ENCODE measurements at regions not wholly inside any gene's neighbourhood (a gene's known extent, or its start where the extent isn't known, plus 50 kb on each side); places are given as distances from the start of the nearest gene placed in this dataset.

GRCh38 chrX:39720945-39721344 lies 376.8 kb downstream of the BCOR start:
- no peak for FAIRE-seq
- no peak for DNase-seq (ENCODE audit: insufficient read length, low spot score)
- TF ChIP-seq POLR2A (IDR thresholded peaks at IDR 0.05; ENCODE audit: low read depth, low read length): no peak

- DNase-seq (ENCODE audit: insufficient read length, low spot score) (no peak), FAIRE-seq (no peak)
- no peak for TF ChIP-seq POLR2A (IDR thresholded peaks at IDR 0.05; ENCODE audit: low read depth, low read length)
These were observed 376.0 kb downstream of the BCOR start for GRCh38 chrX:39721566-39722279.

- DNase-seq (ENCODE audit: insufficient read length, low spot score) (no peak), FAIRE-seq (no peak)
These were observed 373.2 kb downstream of the BCOR start for GRCh38 chrX:39724544-39724943.

GRCh38 chrX:39725114-39725513 lies 372.6 kb downstream of the BCOR start:
- no peak for DNase-seq (ENCODE audit: insufficient read length, low spot score)
- FAIRE-seq: no peak

More at GRCh38 chrX:39724544-39724943, 373.2 kb downstream of the BCOR start:
- TF ChIP-seq POLR2A (IDR thresholded peaks at IDR 0.05; ENCODE audit: low read depth, low read length): no peak

GRCh38 chrX:39725928-39726619 lies 371.7 kb downstream of the BCOR start:
- DNase-seq (ENCODE audit: insufficient read length, low spot score) (no peak), FAIRE-seq (no peak)
- no peak for TF ChIP-seq POLR2A (IDR thresholded peaks at IDR 0.05; ENCODE audit: low read depth, low read length)

More at GRCh38 chrX:39725114-39725513, 372.6 kb downstream of the BCOR start:
- TF ChIP-seq POLR2A (IDR thresholded peaks at IDR 0.05; ENCODE audit: low read depth, low read length): no peak

GRCh38 chrX:39726771-39727170 lies 371.0 kb downstream of the BCOR start:
- no peak for TF ChIP-seq POLR2A (IDR thresholded peaks at IDR 0.05; ENCODE audit: low read depth, low read length)
- DNase-seq (ENCODE audit: insufficient read length, low spot score) (no peak), FAIRE-seq (no peak)

- FAIRE-seq (no peak), DNase-seq (ENCODE audit: insufficient read length, low spot score) (no peak)
- no peak for TF ChIP-seq POLR2A (IDR thresholded peaks at IDR 0.05; ENCODE audit: low read depth, low read length)
These were observed 369.7 kb downstream of the BCOR start for GRCh38 chrX:39728025-39728424.

GRCh38 chrX:39728852-39729598 lies 368.7 kb downstream of the BCOR start:
- FAIRE-seq: no peak
- no peak for TF ChIP-seq POLR2A (IDR thresholded peaks at IDR 0.05; ENCODE audit: low read depth, low read length)
- DNase-seq (ENCODE audit: insufficient read length, low spot score): no peak

- FAIRE-seq (no peak), DNase-seq (ENCODE audit: insufficient read length, low spot score) (no peak)
- no peak for TF ChIP-seq POLR2A (IDR thresholded peaks at IDR 0.05; ENCODE audit: low read depth, low read length)
These were observed 367.6 kb downstream of the BCOR start for GRCh38 chrX:39729981-39730661.

GRCh38 chrX:39730662-39731329 lies 367.0 kb downstream of the BCOR start:
- FAIRE-seq: no peak

GRCh38 chrX:39731330-39731667 lies 366.5 kb downstream of the BCOR start:
- no peak for TF ChIP-seq POLR2A (IDR thresholded peaks at IDR 0.05; ENCODE audit: low read depth, low read length)
- FAIRE-seq: no peak
- DNase-seq (ENCODE audit: insufficient read length, low spot score): no peak

More at GRCh38 chrX:39730662-39731329, 367.0 kb downstream of the BCOR start:
- peak; percentile 26 for DNase-seq (ENCODE audit: insufficient read length, low spot score)
- no peak for TF ChIP-seq POLR2A (IDR thresholded peaks at IDR 0.05; ENCODE audit: low read depth, low read length)

GRCh38 chrX:39731735-39732134 lies 366.0 kb downstream of the BCOR start:
- no peak for TF ChIP-seq POLR2A (IDR thresholded peaks at IDR 0.05; ENCODE audit: low read depth, low read length)
- FAIRE-seq (no peak), DNase-seq (ENCODE audit: insufficient read length, low spot score) (no peak)

GRCh38 chrX:39733745-39734144 lies 364.0 kb downstream of the BCOR start:
- DNase-seq (ENCODE audit: insufficient read length, low spot score) (no peak), FAIRE-seq (no peak)
- no peak for TF ChIP-seq POLR2A (IDR thresholded peaks at IDR 0.05; ENCODE audit: low read depth, low read length)
